HG02870 (cell line): ENCODE measurements at regions not wholly inside any gene's neighbourhood (a gene's known extent, or its start where the extent isn't known, plus 50 kb on each side); places are given as distances from the start of the nearest gene placed in this dataset.
"Not testable (repeated sequence)": the region's sequence is repeated elsewhere in the genome, so short reads cannot be mapped to it uniquely, and the experiment has no call there.

ENCODE experiments used
- ATAC-seq: cut with Tn5 transposase; IDR thresholded peaks from one replicate; pipeline ENCODE4 v1.9.1; 2021; ENCODE audit warnings: mild to moderate bottlenecking, moderate library complexity; ENCODE audit not compliant: unreplicated experiment

DNA sequence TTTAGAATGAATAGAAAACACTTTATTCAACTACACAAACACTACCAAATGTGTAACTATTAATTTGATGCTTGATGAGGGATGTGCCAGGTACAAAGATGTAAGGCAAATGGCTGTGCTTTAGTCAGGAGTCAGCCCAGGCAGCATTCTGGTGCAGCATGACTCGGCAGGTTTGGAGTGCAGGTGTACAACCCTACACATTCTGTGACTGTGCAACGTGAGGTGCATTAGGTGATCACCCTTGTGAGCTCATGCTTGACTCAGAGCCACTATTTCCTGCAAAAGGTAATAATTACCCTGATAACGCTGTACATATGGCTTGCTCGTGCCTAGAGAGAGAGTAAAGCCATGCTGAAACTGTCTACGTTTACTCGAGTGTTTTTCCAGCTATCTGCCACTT lies 288.7 kb upstream of the DSEL start:
- no peak for ATAC-seq

DNA sequence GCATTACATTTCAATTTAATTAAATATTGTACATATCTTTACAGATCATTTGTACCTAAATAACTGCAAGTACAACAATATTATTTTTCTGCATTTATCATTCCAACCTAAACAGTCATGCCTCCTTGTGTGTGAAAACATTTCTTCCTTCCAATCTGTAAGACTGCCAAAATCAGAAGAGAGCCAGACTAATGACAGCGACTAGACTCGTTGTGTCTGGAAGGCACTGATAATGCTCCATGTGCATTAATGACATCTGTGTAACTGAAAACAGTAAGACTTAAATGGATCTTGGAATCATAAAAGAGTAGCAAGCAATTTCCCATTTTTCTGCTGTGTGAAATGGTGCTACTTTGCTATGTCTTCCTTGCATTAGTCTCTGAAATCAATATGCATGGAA lies 278.0 kb upstream of the DSEL start:
- no peak for ATAC-seq

DNA sequence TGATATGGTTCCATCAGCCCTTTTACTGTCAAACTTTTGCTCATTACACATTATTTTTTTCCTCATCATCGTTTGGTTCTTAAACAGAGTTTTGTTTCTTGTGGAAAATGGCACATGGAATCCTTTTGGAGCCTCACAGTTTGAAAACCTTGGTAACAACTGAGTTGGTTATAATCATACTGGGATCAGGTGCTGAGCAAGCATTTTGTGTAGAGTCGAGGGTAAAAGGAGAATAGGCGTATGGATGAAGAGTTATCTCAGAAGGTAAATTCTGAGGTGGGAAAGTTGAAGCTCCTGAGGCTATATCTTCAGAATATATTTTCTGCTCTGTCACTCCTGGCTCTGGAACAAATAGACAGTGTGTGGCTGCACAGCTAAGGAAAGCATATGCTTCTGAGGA lies 274.0 kb upstream of the DSEL start:
- no peak for ATAC-seq

DNA sequence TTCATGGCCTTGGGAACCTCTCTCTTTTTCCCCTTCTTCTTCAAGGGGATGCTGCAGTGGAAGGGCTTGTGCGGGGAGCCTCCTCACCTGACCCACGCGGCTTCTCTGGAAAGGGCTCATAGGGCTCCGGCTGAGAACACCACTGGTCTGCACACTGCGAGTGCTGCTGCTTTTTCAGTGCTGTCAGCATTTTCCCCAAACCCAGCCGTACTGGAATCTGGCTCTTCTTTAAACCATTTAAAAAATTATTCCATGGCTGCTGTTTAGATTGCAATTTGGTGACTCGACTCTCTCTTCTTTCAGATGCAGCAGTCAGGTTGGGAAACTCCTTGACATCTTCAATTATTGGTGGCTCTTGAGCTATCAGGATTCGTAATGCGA lies 272.6 kb upstream of the DSEL start:
- no peak for ATAC-seq

DNA sequence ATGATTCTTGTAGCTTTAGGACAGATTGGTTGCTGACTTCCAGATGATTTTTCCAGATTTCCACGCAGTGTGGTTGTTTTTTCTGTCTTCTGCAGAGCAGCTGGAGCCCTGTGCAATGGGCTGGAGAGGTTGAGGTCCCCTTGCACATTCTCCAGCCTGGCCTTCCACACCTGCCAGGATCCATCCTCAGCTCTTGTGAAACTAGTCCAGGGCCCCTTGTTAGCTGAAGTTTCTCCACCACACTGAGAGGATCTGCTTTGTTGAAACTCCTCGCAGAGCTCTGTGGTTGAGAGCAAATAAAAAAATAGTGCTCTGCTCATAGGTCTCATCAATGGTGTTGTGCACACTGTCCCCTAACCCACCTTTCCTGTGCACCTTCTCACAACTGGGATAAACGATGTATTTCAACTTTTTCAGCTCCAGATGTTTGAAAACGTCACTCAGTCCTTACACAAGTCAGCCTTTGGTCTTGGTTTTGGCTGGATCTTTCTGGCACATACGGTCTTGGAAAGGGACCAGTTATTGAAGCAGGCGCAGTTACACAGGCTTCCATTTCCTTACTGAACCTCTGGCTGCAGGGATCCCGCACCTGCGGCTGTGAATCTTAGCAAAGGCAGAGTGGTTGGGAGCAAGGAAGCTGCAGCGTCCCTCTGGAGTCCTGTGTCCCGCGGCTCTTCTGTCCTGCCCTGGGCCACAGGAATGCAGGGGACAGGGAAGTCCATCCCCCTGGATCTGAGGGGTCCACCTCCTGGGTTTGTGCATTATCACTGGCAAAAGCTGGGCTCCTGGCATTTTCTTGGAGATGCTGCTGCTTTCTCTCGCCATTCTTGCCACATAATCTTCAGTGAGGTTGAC lies 272.0 kb upstream of the DSEL start:
- no peak for ATAC-seq

DNA sequence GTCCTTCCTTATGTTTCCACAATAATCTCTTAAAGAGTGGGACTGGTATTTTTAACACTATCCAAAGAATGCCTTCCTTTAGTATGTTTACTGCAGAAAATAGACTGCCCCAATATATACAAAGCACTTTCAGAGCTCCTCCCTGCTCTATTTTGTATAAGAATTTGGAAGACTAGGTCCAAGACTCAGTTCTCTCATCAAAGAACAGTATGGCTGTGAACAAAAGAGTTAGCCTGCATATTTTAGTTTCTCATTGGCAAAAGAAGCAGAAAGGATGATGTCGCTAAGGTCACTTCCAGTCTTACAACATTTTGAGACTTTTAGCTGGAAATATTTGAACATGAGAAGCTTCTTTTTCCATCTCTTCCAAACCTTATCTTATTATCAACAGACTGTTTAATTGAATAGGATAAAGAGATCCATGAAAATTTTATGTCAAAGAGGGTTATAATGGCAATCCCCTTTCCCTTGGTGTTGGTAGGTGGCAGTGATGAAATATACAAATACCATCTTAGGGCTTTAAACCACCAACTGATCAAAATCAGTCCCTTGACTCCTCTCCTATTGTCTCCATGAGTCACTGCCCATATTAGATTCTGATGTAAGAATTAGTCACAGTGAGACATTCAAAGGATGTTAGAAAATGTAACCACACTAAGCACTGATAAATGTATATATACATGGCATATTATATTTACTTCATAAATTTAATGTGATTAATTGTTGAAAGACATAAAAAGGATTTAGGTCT lies 266.9 kb upstream of the DSEL start:
- no peak for ATAC-seq

DNA sequence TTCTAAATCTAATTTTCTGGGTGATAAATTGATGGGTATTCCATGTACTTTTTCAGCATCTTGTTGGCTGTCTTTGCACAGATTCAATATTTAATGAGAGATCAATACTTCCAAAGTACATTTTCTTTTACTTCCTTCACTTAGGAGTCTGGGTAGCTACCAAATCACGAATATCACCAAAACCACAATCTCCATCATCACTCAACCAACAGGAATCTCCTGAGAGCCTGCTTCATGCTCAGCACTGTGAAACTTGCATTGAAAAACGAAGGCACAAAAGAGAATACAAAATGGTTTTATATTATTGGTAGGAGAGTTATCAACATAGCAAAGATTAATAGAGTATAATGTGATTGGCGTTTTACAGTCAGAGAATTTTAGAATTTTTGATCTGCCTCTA lies 261.5 kb upstream of the DSEL start:
- no peak for ATAC-seq

DNA sequence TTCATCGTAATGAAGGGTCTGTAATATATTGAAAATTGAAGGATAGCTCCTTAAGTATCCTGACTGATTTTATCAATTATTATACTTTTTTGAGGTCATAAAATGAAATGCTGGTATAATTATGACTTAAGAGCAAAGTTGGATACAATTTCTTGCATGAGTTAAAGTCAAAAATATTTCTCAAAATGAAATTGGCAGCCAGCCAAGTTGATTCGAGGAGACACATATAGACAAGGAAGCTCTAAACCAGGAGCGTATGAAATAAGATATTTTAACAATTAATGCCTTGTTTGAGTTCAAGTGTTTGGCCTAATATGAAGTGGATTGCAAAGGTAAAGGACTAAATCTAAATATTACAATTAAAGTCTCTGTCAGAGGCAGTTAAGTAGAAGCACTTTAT lies 260.4 kb upstream of the DSEL start:
- ATAC-seq, result no peak

DNA sequence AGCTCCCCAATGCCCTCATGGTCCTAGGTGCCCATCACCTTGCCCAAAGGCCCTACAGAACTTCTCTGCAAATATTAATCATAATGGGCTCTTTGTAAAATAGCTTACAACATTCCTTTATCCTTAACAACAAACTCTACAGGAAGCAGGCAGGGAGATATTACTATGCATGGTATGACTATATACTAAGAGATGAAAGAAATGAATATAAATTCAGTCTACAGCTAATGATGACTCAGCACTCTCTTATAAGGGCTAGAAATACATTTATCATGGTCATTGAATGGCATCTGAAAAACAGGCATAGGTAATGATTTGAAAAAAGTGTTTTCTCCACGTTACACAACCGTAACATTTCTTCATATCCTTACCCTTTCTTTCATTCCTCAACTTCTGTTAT lies 254.8 kb upstream of the DSEL start:
- no peak for ATAC-seq

DNA sequence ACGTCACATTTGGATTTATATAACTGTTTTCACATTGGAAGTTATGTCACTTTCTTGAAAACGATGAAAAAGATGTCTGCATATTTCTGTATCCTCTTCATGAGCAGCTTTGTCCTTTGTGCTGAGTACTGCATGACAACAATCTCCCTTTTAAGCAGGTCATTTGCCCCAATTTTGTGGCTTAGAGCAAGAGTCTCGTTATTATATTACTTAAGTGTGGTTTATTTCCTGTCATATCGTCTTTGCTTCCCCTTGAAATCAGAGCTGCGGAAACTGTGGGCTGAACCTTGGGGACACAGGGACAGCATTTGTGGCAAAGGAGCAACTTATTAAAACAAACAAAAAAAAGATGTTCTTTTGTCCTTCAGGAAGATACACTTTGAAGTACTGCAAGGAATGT lies 254.0 kb upstream of the DSEL start:
- no peak for ATAC-seq

DNA sequence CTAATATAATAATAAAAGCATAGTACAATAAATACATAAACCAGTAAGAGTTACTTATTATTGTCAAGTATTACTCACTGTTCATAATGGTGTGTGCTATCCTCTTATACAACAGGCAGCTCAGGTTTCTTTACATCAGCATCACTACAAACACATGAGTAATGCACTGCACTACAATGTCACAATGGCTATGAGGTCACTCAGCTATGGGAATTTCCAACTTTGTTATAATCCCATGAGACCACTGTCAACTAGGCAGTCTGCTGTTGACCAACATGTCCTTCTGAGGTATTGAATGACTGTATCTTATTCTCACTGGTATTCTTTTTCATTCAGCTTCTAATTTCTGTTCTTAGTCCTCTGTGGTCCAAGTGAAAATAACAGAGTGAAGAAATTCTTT lies 250.4 kb upstream of the DSEL start:
- ATAC-seq, result no peak

DNA sequence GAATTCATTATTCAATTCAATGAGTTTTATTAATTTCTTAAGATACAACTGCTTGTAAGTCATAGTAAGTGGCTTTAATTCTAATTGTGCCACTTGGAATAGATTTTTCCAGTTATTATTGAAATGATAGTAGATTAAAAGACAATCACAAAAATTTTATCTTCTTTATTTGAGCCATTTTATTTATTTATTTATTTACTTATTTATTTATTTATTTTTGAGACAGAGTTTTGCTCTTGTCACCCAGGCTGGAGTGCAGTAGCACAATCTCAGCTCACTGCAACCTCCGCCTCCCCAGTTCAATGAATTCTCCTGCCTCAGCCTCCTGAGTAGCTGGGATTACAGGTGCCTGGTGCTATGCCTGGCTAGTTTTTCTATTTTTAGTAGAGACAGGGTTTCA lies 235.7 kb upstream of the DSEL start:
- ATAC-seq, result not testable (repeated sequence)

DNA sequence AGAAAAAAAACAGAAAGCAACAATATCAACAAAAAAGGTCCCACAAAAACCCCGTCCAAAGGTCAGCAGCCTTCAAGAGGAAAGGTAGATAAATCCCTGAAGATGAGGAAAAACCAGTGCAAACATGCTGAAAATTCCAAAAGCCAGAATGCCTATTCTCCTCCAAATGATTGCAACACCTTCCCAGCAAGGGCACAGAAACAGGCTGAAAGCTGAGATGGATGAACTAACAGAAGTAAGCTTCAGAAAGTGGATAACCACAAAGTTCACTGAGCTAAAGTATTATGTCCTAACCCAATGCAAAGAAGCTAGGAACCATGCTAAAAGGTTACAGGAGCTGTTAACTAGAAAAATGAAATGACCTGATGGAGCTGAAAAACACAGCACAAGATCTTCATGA lies 226.4 kb upstream of the DSEL start:
- no peak for ATAC-seq

DNA sequence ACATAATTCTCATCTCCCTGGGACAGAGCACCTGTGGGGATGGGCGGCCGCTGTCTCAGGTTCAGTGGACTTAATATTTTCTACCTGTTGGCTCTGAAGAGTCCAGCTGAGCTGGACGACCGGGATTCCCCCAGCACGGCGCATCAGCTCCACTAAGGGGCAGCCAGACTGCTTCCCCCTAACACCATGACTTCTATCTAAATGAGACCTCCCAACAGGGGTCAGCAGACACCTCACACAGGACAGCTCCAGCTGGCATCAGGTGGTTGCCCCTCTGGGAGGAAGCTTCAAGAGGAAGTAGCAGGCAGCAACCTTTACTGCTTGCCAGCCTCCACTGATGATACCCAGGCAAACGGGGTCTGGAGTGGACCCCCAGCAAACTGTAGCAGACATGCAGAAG lies 226.0 kb upstream of the DSEL start:
- ATAC-seq, result no peak

DNA sequence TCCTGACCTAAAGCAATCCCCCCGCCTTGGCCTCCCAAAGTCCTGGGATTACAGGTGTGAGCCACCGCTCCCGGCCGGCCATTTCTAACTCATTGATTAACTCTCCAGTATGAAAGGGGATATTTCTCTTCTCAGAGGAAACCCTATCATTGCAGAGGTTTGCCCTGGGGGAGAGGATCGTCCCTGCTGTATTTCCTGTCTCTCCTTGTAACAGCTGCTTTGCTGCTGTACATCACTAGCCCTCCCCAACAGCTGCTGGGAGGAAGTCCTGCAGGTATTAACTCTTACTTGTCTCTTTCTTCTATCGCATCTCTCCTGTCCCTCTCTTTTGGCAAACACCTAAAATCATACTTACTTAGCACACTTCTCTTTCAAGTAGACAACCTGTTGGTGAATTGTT lies 219.0 kb upstream of the DSEL start:
- ATAC-seq, result no peak

DNA sequence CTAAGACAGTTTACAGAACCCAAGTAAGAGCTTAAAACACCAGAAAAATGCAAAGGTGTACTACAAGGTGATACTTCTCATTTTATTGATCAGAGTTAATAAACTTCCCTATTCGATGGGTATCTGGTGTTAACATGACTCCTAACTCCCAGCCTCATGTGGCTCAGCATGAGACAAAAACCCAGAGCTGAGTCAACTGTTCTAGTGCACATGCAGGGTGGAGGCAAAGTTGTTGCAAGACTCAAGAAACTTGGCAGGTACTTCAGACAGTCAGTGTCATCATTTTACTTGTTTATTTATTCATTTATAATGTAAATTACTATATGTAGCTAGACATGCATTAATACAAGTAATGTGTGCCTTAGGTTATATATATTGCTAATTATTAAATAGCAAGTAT lies 216.6 kb upstream of the DSEL start:
- ATAC-seq, result no peak

DNA sequence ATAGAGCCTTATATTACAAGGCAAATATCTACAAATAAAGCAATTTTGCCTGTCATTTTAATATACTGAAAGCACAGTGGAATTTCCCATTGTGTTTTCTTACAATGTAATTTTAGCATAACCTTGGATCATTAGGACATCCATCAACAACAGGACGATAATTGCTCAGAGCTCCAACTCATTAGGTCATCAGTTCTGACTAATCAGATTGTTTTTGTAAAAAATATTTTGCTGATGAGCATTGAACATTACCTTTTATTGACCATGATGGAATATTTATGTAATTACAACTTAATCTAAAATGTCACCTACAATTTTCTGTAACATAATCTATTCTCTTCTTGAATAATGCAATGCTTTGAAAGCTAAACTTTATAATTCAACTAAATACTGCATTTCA lies 215.3 kb upstream of the DSEL start:
- no peak for ATAC-seq

DNA sequence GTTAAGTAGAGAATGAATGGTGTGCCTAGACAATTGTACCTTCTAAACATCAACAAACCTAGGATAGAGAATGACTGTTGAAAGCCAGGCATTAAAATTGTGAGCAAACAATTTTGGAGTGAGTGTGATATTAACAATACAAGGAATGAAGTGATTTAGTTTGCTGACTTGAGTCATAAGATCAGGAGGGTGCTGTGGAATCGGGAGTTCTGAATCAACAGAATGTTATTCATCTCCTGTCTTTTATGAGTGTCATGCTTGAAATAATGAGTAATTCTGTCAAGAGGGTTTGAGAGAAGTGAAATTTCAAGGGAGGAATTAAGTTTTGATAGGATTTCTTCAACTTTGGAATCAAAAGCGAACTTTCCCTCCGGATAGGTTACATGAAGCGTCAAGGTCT lies 214.4 kb upstream of the DSEL start:
- no peak for ATAC-seq

DNA sequence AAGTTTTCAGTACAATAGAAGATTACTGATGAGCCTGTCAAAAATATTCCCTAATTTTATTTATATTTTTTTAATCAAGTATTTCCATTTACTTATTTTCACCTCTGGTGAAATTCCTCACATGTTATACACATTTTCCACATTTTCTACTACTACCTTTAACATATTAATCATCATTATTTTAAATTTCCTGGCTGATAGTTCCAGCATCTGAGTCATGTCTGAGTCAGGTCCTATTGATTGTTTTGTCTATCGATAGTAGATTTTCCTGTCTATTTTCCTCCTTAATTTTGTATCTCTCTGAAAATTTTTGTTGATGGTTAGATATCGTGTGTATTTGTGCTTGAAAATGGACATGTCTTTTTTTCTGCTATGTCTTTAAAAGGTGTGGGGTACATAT lies 211.8 kb upstream of the DSEL start:
- no peak for ATAC-seq

DNA sequence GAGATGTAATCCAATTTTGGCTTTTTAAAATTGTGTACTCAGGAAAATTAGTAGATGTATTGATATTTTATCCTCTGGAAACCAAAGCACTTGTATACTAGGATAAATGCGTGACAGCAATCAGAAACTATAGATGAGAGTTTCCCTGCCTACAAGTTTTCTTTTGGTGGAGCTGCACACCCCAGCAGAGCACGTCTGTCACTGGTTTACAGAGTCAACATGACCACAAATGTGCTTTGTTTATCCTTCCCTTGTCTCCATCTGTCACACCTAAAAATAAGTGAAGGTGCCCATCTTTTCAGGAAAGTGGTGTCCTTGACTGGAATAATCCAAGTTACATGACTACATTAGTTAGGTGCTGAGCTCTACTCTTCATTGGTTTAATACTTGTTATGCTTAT lies 210.4 kb upstream of the DSEL start:
- no peak for ATAC-seq

DNA sequence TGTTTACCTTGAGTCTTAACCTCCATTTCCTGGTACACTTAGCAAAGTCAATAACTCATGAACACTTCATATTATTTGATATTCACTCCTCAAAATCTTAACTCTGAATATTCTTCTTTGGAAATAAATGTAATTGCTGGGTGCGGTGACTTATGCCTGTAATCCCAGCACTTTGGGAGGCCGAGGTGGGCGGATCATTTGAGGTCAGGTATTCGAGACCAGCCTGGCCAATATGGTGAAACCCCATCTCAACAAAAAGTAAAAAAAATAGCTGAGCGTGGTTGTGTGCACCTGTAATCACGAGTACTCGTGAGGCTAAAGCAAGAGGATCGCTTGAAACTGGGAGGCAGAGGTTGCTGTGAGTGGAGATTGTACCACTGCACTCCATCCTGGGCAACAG lies 201.3 kb upstream of the DSEL start:
- ATAC-seq, result no peak

DNA sequence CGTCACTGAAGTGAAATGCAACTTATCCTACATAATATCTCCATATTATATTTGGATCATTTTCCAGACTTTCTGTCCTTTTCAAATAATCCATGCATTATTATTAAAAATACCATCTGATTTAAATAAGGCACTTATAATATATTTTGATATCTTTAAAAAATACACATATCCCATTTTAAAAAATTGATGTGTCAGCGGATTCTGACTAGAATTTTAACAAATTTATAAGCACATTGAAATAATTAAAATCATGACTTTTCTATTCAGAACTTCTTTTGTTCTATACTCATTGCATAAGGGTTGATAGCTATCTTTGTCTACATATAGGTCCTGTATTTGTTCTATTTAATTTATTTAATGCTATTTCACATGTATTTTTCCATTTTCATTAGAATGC lies 199.0 kb upstream of the DSEL start:
- ATAC-seq, result no peak

DNA sequence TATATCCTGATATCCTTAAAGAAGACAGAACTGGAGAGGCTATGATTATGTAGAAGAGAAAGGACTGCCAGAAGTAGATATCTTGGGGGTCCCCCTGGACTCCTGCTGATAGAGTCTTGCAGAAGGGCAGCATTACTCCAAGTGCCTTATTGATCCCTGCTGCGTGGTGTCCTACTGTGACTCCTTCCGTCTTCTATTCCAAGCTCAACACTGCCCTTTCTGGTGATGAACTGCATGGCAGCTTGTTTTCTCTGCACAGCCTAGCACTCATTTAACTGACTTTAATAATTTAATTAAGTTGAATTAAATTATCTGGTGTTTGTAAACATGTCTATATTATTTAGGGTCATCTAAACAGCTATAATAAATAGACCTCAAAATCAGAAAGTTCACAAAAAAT lies 194.1 kb upstream of the DSEL start:
- ATAC-seq, result no peak
